ENCODE measurements at regions not wholly inside any gene's neighbourhood (a gene's known extent, or its start where the extent isn't known, plus 50 kb on each side); places are given as distances from the start of the nearest gene placed in this dataset.

- TF ChIP-seq GATA3 (IDR thresholded peaks at IDR 0.05; ENCODE audit: low read depth, low read length) = no peak
- TF ChIP-seq GATA2 (IDR thresholded peaks at IDR 0.05; ENCODE audit: low read depth, low read length) = no peak
Observed at GRCh38 chr5:98050583-98050982, 722.9 kb upstream of the RGMB start.

All from SH-SY5Y (cell line).